SKM-1 treated with dmso at 0.1 percent for 144 hours (cell line): ENCODE measurements at regions not wholly inside any gene's neighbourhood (a gene's known extent, or its start where the extent isn't known, plus 50 kb on each side); places are given as distances from the start of the nearest gene placed in this dataset.

Source experiments
- DNase-seq: peaks from one replicate; lab custom pipeline; 2025; ENCODE audit not compliant: unreplicated experiment; lab: John Stamatoyannopoulos, UW

GRCh38 chr13:105994340-105994739 lies 541.1 kb downstream of the EFNB2 start:
- no peak for DNase-seq

DNA sequence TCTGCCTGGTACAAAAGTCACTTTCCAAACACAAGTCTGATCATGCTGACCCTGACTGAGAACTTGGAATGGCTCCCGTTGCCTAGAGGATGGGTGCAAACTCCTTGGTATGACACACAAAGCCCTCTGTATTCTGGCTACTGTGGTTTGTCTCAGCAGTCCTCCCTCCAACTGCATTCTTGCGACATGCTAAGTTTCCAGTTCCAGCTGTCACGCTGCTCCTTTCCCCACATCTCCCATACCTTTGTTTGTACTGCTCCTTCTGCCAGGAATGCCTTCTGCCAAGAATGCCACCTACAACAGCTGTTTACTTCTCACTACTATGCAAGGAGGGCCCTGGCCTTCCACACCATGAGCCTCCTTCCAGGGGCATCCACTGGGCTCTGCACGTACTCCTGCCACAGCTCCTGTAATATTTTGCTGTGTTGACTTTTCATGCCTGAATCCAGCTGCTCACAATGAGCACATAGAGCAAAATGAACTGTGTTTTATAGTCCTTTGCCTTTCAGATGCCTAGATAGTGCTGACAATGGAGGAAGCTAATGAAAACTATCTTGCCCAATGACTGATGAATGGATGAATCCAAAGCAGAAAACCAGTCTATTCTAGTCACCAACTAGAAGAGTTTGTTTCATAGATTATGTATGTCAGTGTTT lies 543.7 kb downstream of the EFNB2 start:
- DNase-seq = peak; percentile 19

- DNase-seq = no peak
Measured at GRCh38 chr13:105991131-105991530, 544.3 kb downstream of the EFNB2 start.

DNA sequence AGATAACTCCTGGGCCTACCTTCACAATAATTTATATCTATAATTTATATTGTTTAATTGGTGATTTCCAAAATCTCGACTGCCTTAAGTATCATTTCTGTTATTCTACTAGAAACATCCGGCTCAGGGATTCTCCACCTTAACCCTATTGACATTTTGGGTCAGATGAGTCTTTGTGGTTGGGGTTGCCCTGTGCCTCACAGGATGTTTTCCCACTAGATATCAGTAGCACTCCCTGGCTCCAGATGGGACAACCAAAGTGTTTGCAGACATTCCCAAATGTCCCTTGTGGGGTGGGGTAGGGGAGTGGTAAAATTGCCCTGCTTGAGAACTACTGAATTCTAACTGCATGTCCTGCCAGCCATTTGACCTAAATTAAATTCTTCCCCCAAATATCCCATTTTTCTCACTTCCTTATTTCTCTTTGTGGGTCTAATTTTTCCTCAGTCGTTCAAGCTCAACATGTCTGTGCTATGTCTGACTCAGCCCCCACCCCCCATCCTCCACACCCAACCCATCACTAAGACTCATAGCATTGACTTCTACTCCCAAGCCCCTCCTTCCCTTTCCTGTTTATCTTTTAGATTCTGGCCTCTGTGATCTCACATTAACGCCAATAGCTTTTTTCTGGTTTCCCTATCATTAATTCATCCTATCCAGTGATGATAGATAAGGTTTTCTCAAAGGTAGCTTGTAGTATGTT lies 545.1 kb downstream of the EFNB2 start:
- DNase-seq = no peak

- no peak for DNase-seq
Measured at GRCh38 chr13:105984646-105985045, 550.8 kb downstream of the EFNB2 start.

- DNase-seq = no peak
Measured at GRCh38 chr13:105984236-105984635, 551.2 kb downstream of the EFNB2 start.

- no peak for DNase-seq
Measured at GRCh38 chr13:105982219-105982930, 553.1 kb downstream of the EFNB2 start.

DNA sequence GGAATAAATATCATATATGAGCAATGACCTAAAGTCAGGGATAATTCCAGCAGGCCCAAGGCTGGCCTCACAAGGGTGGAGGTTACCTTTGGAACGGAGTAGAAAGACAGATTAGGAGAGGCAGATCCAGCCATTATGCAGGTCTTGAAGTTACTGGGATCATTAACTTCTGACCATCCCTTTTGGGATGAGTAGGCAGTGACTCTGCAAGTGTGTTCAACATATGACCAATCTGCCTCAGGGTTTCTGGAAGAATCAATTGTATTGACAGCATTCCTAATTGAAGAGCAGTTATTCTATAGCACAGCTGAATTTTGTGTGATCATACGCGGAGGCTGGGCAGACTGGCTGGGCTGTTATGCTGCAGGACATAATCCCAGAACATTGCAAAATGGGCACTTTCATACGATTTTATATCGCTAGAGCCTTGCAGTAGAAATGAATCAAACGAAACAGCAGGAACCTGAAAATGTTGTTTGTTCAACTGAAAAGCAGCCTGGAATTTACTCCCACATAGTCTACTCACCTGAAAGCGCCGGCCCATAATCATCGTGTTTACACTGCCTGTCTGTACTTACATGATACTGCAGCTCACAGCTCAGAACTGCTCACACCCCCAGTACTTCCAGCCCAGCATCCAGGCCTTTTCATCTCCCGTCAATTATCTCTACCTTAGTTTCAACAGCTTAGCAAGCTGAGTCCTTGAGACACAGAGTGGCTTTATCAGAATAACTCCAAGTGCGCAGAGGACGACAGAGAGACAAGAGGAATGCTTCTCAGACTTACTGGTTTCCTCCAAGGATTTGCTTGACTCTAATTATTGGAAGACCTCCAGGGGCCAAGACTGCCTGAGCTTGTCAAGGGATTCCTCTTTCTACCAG lies 556.1 kb downstream of the EFNB2 start:
- DNase-seq = no peak

DNA sequence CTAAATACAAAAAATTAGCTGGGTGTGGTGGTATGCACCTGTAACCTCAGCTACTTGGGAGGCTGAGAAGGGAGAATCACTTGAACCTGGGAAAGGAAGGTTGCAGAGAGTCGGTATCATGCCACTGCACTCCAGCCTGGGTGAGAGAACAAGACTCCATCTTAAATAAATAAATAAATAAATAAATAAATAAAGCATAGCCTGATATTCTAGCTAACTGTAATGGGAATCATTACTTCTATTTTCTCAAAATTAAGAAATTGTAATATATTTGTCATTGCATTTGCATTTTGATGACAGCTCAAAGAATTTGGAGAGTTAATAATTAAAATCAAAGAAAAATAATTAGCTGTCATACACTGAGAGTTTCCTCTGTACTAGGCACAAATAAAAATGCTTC lies 561.1 kb downstream of the EFNB2 start:
- DNase-seq = no peak

DNA sequence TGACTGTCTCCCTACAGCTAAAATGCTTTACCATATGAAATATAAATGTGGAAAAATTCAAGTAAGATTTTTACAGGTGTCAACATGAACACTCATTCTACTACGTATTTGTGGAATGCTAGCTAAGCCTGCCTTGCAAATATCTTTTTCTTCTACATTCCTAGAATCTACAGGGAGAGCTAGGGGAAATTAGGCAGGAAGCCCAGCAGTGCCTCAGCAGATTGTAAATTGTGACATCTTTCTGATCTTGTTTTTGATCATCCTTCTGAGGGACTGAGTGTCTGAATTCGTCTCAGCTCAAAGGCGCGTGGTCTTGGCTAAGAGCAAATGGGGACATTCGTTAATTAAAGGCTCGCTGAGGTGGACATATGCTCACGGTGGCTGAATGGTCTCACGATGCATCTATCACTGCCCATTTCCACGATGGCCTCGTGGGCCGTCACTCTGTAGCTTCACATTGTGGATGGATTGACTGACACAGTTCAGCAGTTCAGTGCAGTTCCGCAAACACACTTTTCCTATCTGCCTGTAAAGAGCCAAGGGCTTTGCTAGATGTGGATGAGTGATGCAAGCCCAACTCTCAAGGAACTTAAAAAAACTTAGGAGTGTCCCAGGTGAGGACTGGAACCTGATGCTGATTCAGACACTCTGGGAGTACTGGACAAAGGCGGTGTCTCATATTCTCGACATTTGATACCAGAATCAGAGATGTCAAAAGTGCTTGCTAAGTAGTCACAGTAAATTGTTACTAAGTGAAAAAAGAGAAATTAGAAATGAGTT lies 562.5 kb downstream of the EFNB2 start:
- DNase-seq = no peak

- DNase-seq = no peak
Measured at GRCh38 chr13:105972306-105972721, 563.1 kb downstream of the EFNB2 start.

DNA sequence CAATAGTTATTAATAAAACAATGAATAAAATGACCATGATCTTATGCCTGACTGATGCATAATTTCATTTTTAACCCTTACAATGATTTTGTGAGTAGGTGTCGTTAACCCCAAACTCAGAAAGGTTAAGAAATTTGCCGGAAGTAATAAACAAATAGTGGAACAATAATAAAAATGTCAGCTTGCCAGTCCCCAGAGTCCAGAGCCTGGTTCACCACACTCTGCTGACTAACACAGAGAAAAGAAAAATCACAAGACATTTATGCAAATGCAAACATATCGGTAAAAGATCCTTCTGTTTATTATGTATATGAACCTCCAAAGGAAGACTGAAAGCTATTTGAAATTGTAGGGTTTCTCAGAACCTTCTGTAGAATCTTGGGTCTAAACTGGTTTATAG lies 563.7 kb downstream of the EFNB2 start:
- DNase-seq = no peak

GRCh38 chr13:105971312-105971711 lies 564.1 kb downstream of the EFNB2 start:
- no peak for DNase-seq

- no peak for DNase-seq
Measured at GRCh38 chr13:105969761-105970160, 565.7 kb downstream of the EFNB2 start.

- DNase-seq = no peak
Measured at GRCh38 chr13:105965910-105966309, 569.6 kb downstream of the EFNB2 start.

- no peak for DNase-seq
Measured at GRCh38 chr13:105962080-105962479, 573.4 kb downstream of the EFNB2 start.

DNA sequence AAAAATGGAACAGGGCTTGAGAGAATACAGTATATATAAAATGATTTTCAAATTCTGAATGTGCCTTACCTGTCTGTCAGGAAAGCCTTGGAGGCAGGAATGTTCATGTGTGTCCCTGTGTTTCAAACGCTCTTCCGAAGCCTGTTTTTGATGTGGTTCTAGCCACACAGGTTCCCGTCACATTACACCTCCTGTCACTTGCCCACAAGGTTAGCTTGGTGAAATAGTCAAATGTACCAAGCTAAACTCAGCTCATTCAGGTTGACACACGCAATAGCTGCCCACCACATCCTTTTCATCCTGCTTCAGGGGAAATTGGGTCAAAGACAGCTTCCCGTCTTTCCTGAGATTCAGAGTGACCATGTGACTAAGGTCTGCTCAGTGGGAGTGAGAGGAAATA lies 574.0 kb downstream of the EFNB2 start:
- DNase-seq = no peak

DNA sequence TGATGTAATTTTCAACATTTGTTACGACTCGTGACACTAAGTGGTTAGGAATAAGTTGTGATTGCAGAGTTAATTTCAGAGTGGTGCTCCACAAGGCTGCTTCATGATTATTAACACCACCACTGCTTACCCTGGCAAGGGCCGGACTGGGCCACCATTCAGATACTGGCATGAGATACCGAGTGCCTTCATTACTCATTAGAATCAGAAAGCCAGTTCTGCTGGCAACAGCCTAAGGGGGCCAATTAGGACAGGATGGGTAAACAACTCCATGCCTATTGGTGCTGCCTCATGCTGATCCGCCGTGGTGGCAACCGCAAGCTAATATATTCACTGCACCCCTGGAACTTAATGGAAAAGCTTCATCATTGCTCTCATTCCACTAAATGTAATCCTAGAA lies 575.1 kb downstream of the EFNB2 start:
- DNase-seq = no peak

- no peak for DNase-seq
Measured at GRCh38 chr13:105959876-105960275, 575.6 kb downstream of the EFNB2 start.

DNA sequence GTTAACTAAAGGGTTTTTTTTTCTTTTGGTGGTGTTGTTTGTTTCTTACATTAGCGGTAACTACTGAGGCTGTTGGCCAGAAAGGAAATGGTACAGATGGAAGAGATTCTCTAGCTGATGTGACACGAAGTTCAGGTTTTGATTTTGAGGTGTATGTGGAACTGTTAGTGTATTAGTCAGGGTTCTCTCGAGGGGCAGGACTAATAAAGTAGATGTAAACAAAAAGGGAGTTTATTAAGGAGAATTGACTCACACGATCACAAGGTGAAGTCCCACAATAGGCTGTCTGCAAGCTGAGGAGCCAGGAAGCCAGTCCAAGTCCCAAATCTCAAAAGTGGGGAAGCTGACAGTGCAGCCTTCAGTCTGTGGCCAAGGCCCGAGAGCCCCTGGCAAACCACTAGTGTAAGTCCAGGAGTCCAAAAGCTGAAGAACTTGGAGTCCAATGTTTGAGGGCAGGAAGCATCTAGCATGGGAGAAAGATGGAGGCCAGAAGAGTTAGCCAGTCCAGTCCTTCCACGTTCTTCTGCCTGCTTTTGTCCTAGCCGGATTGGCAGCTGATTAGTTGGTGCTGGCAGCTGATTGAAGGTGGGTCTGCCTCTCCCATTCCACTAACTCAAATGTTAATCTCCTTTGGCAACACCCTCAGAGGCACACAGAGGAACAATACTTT lies 577.6 kb downstream of the EFNB2 start:
- DNase-seq = no peak
